ENCODE measurements at regions not wholly inside any gene's neighbourhood (a gene's known extent, or its start where the extent isn't known, plus 50 kb on each side); places are given as distances from the start of the nearest gene placed in this dataset.
A peak's percentile ranks its signal among the peaks of the same experiment; 100 is the strongest.
"Not testable (repeated sequence)": the region's sequence is repeated elsewhere in the genome, so short reads cannot be mapped to it uniquely, and the experiment has no call there.

DNA sequence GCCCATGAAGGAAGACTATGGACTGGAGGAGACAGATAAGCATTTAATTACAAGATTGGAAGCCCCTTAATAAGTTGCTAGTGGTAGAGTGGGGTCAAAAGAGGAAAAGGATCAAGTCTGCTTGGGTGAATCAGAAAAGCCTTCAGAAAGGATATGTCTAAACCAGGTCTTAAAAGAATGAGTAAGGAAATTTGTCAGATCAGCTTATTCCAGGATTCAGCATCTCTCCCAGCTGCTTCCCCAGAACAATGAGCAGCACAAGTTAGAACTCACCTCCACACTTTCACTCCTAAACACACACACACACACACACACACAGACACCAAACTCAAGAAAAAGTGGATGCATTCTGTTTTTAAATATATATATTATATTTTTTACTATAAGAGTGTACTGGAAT is 166.5 kb downstream of the CPEB2 start:
- no peak for TF ChIP-seq CTCF (IDR thresholded peaks at IDR 0.05; ENCODE audit: partially characterized antibody, unreplicated experiment)
- no peak overlapping the region for H3K4me3 Mint-ChIP-seq (ENCODE audit: unreplicated experiment)
- H3K36me3 Mint-ChIP-seq (ENCODE audit: unreplicated experiment), result peaks cover 15% of the 10 kb centered on the region
- peaks cover 17% of the 10 kb centered on the region for H3K4me1 Mint-ChIP-seq (ENCODE audit: low read depth, unreplicated experiment)
- peaks cover 11% of the 10 kb centered on the region for H3K9me3 Mint-ChIP-seq (ENCODE audit: unreplicated experiment)
- H3K27ac Mint-ChIP-seq (ENCODE audit: unreplicated experiment), result no peak overlapping the region
- peaks cover 2% of the 10 kb centered on the region for H3K27me3 Mint-ChIP-seq (ENCODE audit: unreplicated experiment)
- DNase-seq, result no peak

GRCh38 chr4:15171725-15172124 is 169.4 kb downstream of the CPEB2 start:
- Mint-ChIP-seq H3K4me1 (ENCODE audit: low read depth, unreplicated experiment) (peaks cover 17% of the 10 kb centered on the region), H3K27me3 (ENCODE audit: unreplicated experiment) (peaks cover 2% of the 10 kb centered on the region), H3K27ac (ENCODE audit: unreplicated experiment) (peak overlapping the region; percentile 95), H3K9me3 (ENCODE audit: unreplicated experiment) (peaks cover 16% of the 10 kb centered on the region), H3K4me3 (ENCODE audit: unreplicated experiment) (no peak overlapping the region), H3K36me3 (ENCODE audit: unreplicated experiment) (peaks cover 15% of the 10 kb centered on the region)
- no peak for TF ChIP-seq CTCF (IDR thresholded peaks at IDR 0.05; ENCODE audit: partially characterized antibody, unreplicated experiment)
- DNase-seq, result no peak

- Mint-ChIP-seq H3K4me3 (ENCODE audit: unreplicated experiment) (no peak overlapping the region), H3K4me1 (ENCODE audit: low read depth, unreplicated experiment) (peaks cover 14% of the 10 kb centered on the region), H3K9me3 (ENCODE audit: unreplicated experiment) (peaks cover 16% of the 10 kb centered on the region), H3K27ac (ENCODE audit: unreplicated experiment) (peak overlapping the region; percentile 99), H3K36me3 (ENCODE audit: unreplicated experiment) (peaks cover 15% of the 10 kb centered on the region), H3K27me3 (ENCODE audit: unreplicated experiment) (peaks cover 2% of the 10 kb centered on the region)
- no peak for TF ChIP-seq CTCF (IDR thresholded peaks at IDR 0.05; ENCODE audit: partially characterized antibody, unreplicated experiment)
- DNase-seq, result no peak
These were observed 171.0 kb downstream of the CPEB2 start for GRCh38 chr4:15173251-15173650.

DNA sequence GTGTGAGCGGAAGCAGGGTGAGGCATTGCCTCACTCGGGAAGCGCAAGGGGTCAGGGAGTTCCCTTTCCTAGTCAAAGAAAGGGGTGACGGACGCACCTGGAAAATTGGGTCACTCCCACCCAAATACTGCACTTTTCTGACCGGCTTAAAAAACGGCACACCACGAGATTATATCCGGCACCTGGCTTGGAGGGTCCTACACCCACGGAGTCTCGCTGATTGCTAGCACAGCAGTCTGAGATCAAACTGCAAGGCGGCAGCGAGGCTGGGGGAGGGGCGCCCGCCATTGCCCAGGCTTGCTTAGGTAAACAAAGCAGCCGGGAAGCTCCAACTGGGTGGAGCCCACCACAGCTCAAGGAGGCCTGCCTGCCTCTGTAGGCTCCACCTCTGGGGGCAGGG is 171.9 kb downstream of the CPEB2 start:
- peaks cover 15% of the 10 kb centered on the region for H3K36me3 Mint-ChIP-seq (ENCODE audit: unreplicated experiment)

GRCh38 chr4:15179842-15180241 is 177.6 kb downstream of the CPEB2 start:
- not testable (repeated sequence) for H3K27me3 Mint-ChIP-seq (ENCODE audit: unreplicated experiment); H3K27ac Mint-ChIP-seq (ENCODE audit: unreplicated experiment); DNase-seq; H3K4me3 Mint-ChIP-seq (ENCODE audit: unreplicated experiment); H3K36me3 Mint-ChIP-seq (ENCODE audit: unreplicated experiment); H3K4me1 Mint-ChIP-seq (ENCODE audit: low read depth, unreplicated experiment); H3K9me3 Mint-ChIP-seq (ENCODE audit: unreplicated experiment)

More for the DNA sequence above, 171.9 kb downstream of the CPEB2 start:
- not testable (repeated sequence) for DNase-seq; H3K4me3 Mint-ChIP-seq (ENCODE audit: unreplicated experiment); H3K27me3 Mint-ChIP-seq (ENCODE audit: unreplicated experiment)
- peaks cover 12% of the 10 kb centered on the region for H3K4me1 Mint-ChIP-seq (ENCODE audit: low read depth, unreplicated experiment)
- peak overlapping the region; percentile 99 for H3K27ac Mint-ChIP-seq (ENCODE audit: unreplicated experiment)
- H3K9me3 Mint-ChIP-seq (ENCODE audit: unreplicated experiment), result peaks cover 16% of the 10 kb centered on the region

GRCh38 chr4:15182600-15183220 is 180.4 kb downstream of the CPEB2 start:
- no peak for DNase-seq
- no peaks in the 10 kb centered on the region for H3K36me3 Mint-ChIP-seq (ENCODE audit: unreplicated experiment)
- TF ChIP-seq CTCF (IDR thresholded peaks at IDR 0.05; ENCODE audit: partially characterized antibody, unreplicated experiment), result no peak
- peaks cover 2% of the 10 kb centered on the region for H3K27me3 Mint-ChIP-seq (ENCODE audit: unreplicated experiment)
- H3K9me3 Mint-ChIP-seq (ENCODE audit: unreplicated experiment), result no peaks in the 10 kb centered on the region
- no peaks in the 10 kb centered on the region for H3K4me1 Mint-ChIP-seq (ENCODE audit: low read depth, unreplicated experiment)
- no peak overlapping the region for H3K27ac Mint-ChIP-seq (ENCODE audit: unreplicated experiment)
- H3K4me3 Mint-ChIP-seq (ENCODE audit: unreplicated experiment), result no peak overlapping the region

Measured in glutamatergic neuron (in vitro differentiated cells).